ENCODE measurements at regions not wholly inside any gene's neighbourhood (a gene's known extent, or its start where the extent isn't known, plus 50 kb on each side); places are given as distances from the start of the nearest gene placed in this dataset.
A peak's percentile ranks its signal among the peaks of the same experiment; 100 is the strongest.

DNA sequence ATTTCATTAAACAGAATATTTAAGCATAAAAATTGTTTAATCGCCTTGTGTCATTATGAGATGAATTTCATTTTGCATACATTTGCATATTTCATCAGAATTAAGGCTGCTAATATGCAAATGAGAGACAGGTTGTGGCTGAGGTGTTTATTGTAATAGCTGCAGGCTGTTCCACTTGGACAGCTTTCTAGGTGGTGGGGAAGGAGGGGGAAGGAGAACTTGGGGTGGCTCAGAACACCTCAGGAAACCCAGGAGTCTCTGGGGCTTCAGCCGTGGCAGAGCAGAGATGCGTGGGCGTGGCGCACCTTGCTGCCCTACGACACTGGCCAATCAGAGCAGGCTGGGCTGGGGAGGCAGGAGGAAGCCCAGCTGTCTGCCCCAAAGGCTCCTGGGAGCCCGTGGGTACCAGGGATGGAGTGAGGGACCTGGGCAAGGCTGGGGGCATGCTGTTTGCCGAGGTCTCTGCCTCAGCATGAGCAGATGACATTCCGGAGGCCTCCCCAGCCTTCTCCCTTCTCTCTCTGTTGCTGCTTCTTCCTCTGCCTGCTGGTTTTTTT, 542.9 kb downstream of the MN1 start:
- Histone ChIP-seq H3K36me3 (ENCODE audit: control insufficient read depth in 2 of 3, insufficient read depth in 3 of 3, low read length in 3 of 3) (no peaks in the 10 kb centered on the region), H3K4me3 (ENCODE audit: low read length in 3 of 3) (no peak overlapping the region), H3K27me3 (ENCODE audit: control insufficient read depth, insufficient read depth, low read length) (no peaks in the 10 kb centered on the region), H3K9me3 (ENCODE audit: control insufficient read depth in 2 of 3, insufficient read depth in 1 of 3, low read length in 3 of 3) (peaks cover 0 to 7% (median 0%) of the 10 kb centered on the region in 3 donors), H3K27ac (ENCODE audit: low read depth in 2 of 2, low read length in 2 of 2) (no peak overlapping the region), H3K4me1 (ENCODE audit: control insufficient read depth in 2 of 3, insufficient read depth in 2 of 3, low read depth in 1 of 3, low read length in 3 of 3) (no peaks in the 10 kb centered on the region), H3K9ac (ENCODE audit: low read length in 3 of 3) (no peak overlapping the region)
- TF ChIP-seq, protein P1, sequence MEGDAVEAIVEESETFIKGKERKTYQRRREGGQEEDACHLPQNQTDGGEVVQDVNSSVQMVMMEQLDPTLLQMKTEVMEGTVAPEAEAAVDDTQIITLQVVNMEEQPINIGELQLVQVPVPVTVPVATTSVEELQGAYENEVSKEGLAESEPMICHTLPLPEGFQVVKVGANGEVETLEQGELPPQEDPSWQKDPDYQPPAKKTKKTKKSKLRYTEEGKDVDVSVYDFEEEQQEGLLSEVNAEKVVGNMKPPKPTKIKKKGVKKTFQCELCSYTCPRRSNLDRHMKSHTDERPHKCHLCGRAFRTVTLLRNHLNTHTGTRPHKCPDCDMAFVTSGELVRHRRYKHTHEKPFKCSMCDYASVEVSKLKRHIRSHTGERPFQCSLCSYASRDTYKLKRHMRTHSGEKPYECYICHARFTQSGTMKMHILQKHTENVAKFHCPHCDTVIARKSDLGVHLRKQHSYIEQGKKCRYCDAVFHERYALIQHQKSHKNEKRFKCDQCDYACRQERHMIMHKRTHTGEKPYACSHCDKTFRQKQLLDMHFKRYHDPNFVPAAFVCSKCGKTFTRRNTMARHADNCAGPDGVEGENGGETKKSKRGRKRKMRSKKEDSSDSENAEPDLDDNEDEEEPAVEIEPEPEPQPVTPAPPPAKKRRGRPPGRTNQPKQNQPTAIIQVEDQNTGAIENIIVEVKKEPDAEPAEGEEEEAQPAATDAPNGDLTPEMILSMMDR (IDR thresholded peaks at IDR 0.05; ENCODE audit: borderline replicate concordance, extremely low read depth, insufficient read depth), result no peak
- no peak for FAIRE-seq
- intact Hi-C loops (cut with DNase I), result no loop called here
- no peak for DNase-seq

DNA sequence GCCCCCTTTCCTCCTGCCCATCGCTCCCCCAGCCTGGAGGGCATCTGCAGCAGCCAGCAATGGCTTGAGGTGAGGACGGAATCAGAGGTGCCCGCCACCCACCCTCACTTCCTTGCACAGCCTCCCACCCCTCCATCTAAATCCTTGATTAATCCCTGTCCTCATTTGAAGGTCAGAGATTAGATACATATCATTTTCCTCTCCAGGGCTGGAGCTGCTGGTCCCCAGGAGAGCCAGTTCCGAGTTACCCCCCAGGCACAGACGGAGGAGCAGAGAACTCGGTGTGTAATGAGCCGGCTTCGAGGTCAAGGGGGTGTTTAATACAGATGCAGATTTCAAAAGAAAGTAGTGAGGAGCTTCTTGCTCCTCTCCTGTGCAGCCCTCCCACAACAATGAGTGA, 542.1 kb downstream of the MN1 start:
- Histone ChIP-seq H3K9ac (ENCODE audit: low read length in 3 of 3) (no peak overlapping the region), H3K4me3 (ENCODE audit: low read length in 3 of 3) (no peak overlapping the region), H3K9me3 (ENCODE audit: control insufficient read depth in 2 of 3, insufficient read depth in 1 of 3, low read length in 3 of 3) (peaks cover 0 to 7% (median 0%) of the 10 kb centered on the region in 3 donors), H3K27me3 (ENCODE audit: control insufficient read depth, insufficient read depth, low read length) (no peaks in the 10 kb centered on the region), H3K4me1 (ENCODE audit: control insufficient read depth in 2 of 3, insufficient read depth in 2 of 3, low read depth in 1 of 3, low read length in 3 of 3) (no peaks in the 10 kb centered on the region), H3K27ac (ENCODE audit: low read depth in 2 of 2, low read length in 2 of 2) (no peak overlapping the region), H3K36me3 (ENCODE audit: control insufficient read depth in 2 of 3, insufficient read depth in 3 of 3, low read length in 3 of 3) (no peaks in the 10 kb centered on the region)
- intact Hi-C loops (cut with DNase I), result no loop called here
- TF ChIP-seq, protein P1 (IDR thresholded peaks at IDR 0.05; ENCODE audit: borderline replicate concordance, extremely low read depth, insufficient read depth), result no peak
- no peak for FAIRE-seq
- DNase-seq, result no peak

DNA sequence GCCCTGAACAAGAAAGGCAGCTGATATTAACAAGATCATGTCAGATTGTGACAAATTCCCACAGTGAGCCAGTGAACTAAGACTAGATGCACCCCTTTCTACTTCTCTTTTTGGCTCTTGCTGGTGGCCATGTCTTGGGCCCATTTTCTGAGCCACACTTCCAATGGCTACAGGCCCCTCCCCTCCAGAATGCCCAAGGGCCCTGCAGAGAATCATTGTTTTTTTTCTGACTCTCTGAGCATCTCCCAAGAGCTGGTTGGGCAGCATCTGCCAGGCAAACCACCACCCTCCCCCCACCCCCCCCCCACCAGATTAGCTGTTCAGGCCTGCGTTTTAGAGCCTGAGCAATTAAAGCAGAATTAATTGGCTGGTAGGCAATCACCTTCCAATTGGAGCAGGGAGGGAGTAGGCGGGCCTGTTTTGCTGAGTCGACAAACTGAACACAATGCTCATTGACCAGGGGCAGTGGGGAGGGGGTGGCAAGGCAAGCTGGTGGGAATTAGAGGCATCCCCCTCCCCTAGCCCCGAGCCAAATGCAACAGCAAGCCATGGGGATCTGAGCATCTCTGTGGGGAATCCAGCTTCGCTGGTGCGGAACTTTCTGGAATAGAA, 541.4 kb downstream of the MN1 start:
- Histone ChIP-seq H3K4me1 (ENCODE audit: control insufficient read depth in 2 of 3, insufficient read depth in 2 of 3, low read depth in 1 of 3, low read length in 3 of 3) (no peaks in the 10 kb centered on the region), H3K9me3 (ENCODE audit: control insufficient read depth in 2 of 3, insufficient read depth in 1 of 3, low read length in 3 of 3) (peaks cover 0 to 7% (median 0%) of the 10 kb centered on the region in 3 donors), H3K4me3 (ENCODE audit: low read length in 3 of 3) (no peak overlapping the region), H3K27ac (ENCODE audit: low read depth in 2 of 2, low read length in 2 of 2) (no peak overlapping the region), H3K36me3 (ENCODE audit: control insufficient read depth in 2 of 3, insufficient read depth in 3 of 3, low read length in 3 of 3) (no peaks in the 10 kb centered on the region), H3K27me3 (ENCODE audit: control insufficient read depth, insufficient read depth, low read length) (no peaks in the 10 kb centered on the region), H3K9ac (ENCODE audit: low read length in 3 of 3) (no peak overlapping the region)
- FAIRE-seq (no peak), DNase-seq (peak in 2 of 5 donors; percentile 37 to 43)
- intact Hi-C loops (cut with DNase I), result no loop called here
- TF ChIP-seq, protein P1 (IDR thresholded peaks at IDR 0.05; ENCODE audit: borderline replicate concordance, extremely low read depth, insufficient read depth), result no peak

Data from kidney (tissue), 13 donors.